Epidermal melanocyte (primary cell): ENCODE measurements at regions not wholly inside any gene's neighbourhood (a gene's known extent, or its start where the extent isn't known, plus 50 kb on each side); places are given as distances from the start of the nearest gene placed in this dataset.
"Not testable (repeated sequence)": the region's sequence is repeated elsewhere in the genome, so short reads cannot be mapped to it uniquely, and the experiment has no call there.

Source experiments
- DNase-seq: peaks from one replicate; pipeline ENCODE4 v3.0.0; 2011; ENCODE audit warnings: low spot score; ENCODE audit not compliant: insufficient read length

GRCh38 chr20:11976966-11977365, 59.3 kb downstream of the BTBD3 start:
- DNase-seq = no peak

- no peak for DNase-seq
Measured at GRCh38 chr20:11978496-11978895, 60.8 kb downstream of the BTBD3 start.

- DNase-seq = no peak
Measured at GRCh38 chr20:11979306-11979990, 61.8 kb downstream of the BTBD3 start.

- no peak for DNase-seq
Measured at GRCh38 chr20:11980263-11980662, 62.6 kb downstream of the BTBD3 start.

GRCh38 chr20:11981366-11981947, 63.8 kb downstream of the BTBD3 start:
- DNase-seq = no peak

GRCh38 chr20:11982289-11982954, 64.7 kb downstream of the BTBD3 start:
- DNase-seq = no peak

- no peak for DNase-seq
Measured at GRCh38 chr20:11982955-11983470, 65.3 kb downstream of the BTBD3 start.

GRCh38 chr20:11986954-11987353, 69.3 kb downstream of the BTBD3 start:
- no peak for DNase-seq

- DNase-seq = no peak
Measured at GRCh38 chr20:11987526-11987925, 69.8 kb downstream of the BTBD3 start.

- no peak for DNase-seq
Measured at GRCh38 chr20:11989018-11989771, 71.5 kb downstream of the BTBD3 start.

- DNase-seq = no peak
Measured at GRCh38 chr20:11992426-11992825, 74.7 kb downstream of the BTBD3 start.

GRCh38 chr20:11993886-11994461, 76.3 kb downstream of the BTBD3 start:
- no peak for DNase-seq

- peak; percentile 85 for DNase-seq
Measured at GRCh38 chr20:11995805-11996567, 78.3 kb downstream of the BTBD3 start.

GRCh38 chr20:12004776-12005175, 87.1 kb downstream of the BTBD3 start:
- not testable (repeated sequence) for DNase-seq

- DNase-seq = no peak
Measured at GRCh38 chr20:12012241-12013222, 94.8 kb downstream of the BTBD3 start.

- no peak for DNase-seq
Measured at GRCh38 chr20:12014276-12014675, 96.6 kb downstream of the BTBD3 start.

- no peak for DNase-seq
Measured at GRCh38 chr20:12014736-12015135, 97.0 kb downstream of the BTBD3 start.

GRCh38 chr20:12016291-12016690, 98.6 kb downstream of the BTBD3 start:
- no peak for DNase-seq

GRCh38 chr20:12019715-12020114, 102.0 kb downstream of the BTBD3 start:
- no peak for DNase-seq
